T-cell (primary cell): ENCODE measurements at regions not wholly inside any gene's neighbourhood (a gene's known extent, or its start where the extent isn't known, plus 50 kb on each side); places are given as distances from the start of the nearest gene placed in this dataset.
"Not testable (repeated sequence)": the region's sequence is repeated elsewhere in the genome, so short reads cannot be mapped to it uniquely, and the experiment has no call there.

Experiments
- ATAC-seq, 4 experiments: fragments of 200-7000 bp in 3 of 4; fragments of 150-1000 bp in 1 of 4; cut with Tn5 transposase; replicated peaks in 1 of 4; 1 replicate in 3 of 4; 2 replicates in 1 of 4; pipeline ENCODE4 v1.10.0; 2021; ENCODE audit warnings: moderate library complexity in 3 of 4, mild to moderate bottlenecking in 2 of 4, moderate number of reproducible peaks in 1 of 4
- CTCF ChIA-PET, 2 donors: fragments of 300-600 bp; sonication (Branson Sonifier 250); formaldehyde crosslinking; loops; one replicate each; lab custom pipeline; 2022; ENCODE audit warnings: antibody characterized with exemption in 2 of 2; lab: Charles Lee
- POLR2A ChIA-PET, 2 donors: fragments of 300-600 bp; sonication (Branson Sonifier 250); formaldehyde crosslinking; loops; one replicate each; lab custom pipeline; 2022; ENCODE audit warnings: antibody characterized with exemption in 2 of 2; lab: Charles Lee
- DNase-seq, 35 experiments: peaks; one replicate each; pipeline versions ENCODE4 v3.0.0 to v3.0.0-alpha.2; 2013 to 2023
- H3K27ac ChIP-seq: one replicate; pipeline ENCODE4 v1.5.1; 2013; ENCODE audit warnings: low read length
- H3K27me3 ChIP-seq, 2 experiments: replicated peaks in 1 of 2; 1 replicate in 1 of 2; 2 replicates in 1 of 2; pipeline versions ENCODE4 v1.6.1 to v1.7.0; 2013; ENCODE audit warnings: low read length in 1 of 2, mixed read lengths in 1 of 2; ENCODE audit not compliant: control insufficient read depth in 2 of 2, insufficient read depth in 2 of 2; ENCODE audit errors: extremely low read depth in 1 of 2
- H3K36me3 ChIP-seq, 2 donors: 1 replicate in 1 of 2; 2 replicates in 1 of 2; pipeline versions ENCODE4 v1.6.1 to v1.7.0; 2013; ENCODE audit warnings: low read length in 1 of 2; ENCODE audit not compliant: control insufficient read depth in 2 of 2, insufficient read depth in 1 of 2; ENCODE audit errors: extremely low read depth in 1 of 2
- H3K4me1 ChIP-seq, 2 experiments: 1 replicate in 1 of 2; 2 replicates in 1 of 2; pipeline versions ENCODE4 v1.6.1 to v1.7.0; 2013; ENCODE audit warnings: low read length in 2 of 2, mixed read lengths in 1 of 2; ENCODE audit not compliant: insufficient read depth in 2 of 2, control insufficient read depth in 1 of 2; ENCODE audit errors: extremely low read depth in 1 of 2
- H3K4me3 ChIP-seq, 2 donors: 1 replicate in 1 of 2; 2 replicates in 1 of 2; pipeline versions ENCODE4 v1.5.1 to v1.7.0; 2013; ENCODE audit warnings: mild to moderate bottlenecking in 2 of 2, low read length in 1 of 2, moderate library complexity in 1 of 2; ENCODE audit not compliant: control insufficient read depth in 1 of 2; ENCODE audit errors: extremely low read depth in 1 of 2
- H3K9me3 ChIP-seq: 2 replicates; pipeline ENCODE4 v1.7.0; 2013
- H3K27ac Mint-ChIP-seq, 2 donors: one replicate each; pipeline ENCODE4 v1.8.0; 2020 to 2021; ENCODE audit warnings: mild to moderate bottlenecking in 2 of 2, mixed read lengths in 2 of 2
- H3K27me3 Mint-ChIP-seq, 2 donors: one replicate each; pipeline ENCODE4 v1.8.0; 2021 to 2022; ENCODE audit warnings: mixed read lengths in 2 of 2
- H3K36me3 Mint-ChIP-seq: one replicate; pipeline ENCODE4 v1.8.0; 2021; ENCODE audit warnings: mixed read lengths
- H3K4me1 Mint-ChIP-seq, 3 donors: one replicate each; pipeline ENCODE4 v1.8.0; 2020 to 2022; ENCODE audit warnings: mixed read lengths in 3 of 3, mild to moderate bottlenecking in 1 of 3
- H3K4me3 Mint-ChIP-seq, 3 donors: one replicate each; pipeline ENCODE4 v1.8.0; 2020 to 2022; ENCODE audit warnings: mild to moderate bottlenecking in 3 of 3, mixed read lengths in 3 of 3, moderate library complexity in 3 of 3
- H3K9me3 Mint-ChIP-seq, 3 donors: one replicate each; pipeline ENCODE4 v1.8.0; 2020 to 2022; ENCODE audit warnings: mixed read lengths in 3 of 3
- WGBS: methylation state at CpG from one replicate; pipeline ENCODE4 v1.1.5; 2013; ENCODE audit warnings: missing lambda C conversion rate; ENCODE audit not compliant: insufficient coverage; 5-methylcytosine and 5-hydroxymethylcytosine counted together

DNA sequence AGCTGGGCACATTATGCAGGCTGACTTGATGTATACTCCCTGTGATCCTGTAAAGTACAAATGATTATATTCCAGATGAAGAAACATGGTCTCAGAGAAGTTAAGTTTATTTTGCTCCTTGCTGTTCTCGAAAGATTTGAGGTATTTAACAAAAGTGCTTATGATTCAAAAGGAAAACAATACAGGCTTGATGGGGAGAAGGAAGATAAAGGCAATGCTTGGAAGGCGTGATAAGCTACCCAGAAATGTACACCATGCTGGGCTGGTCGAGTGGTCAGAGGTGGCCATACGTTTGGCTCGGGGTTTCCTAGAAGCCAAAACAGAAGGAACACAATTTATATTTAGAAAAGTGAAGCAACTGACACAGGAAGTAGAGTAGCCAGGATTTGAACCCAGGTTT, 201.0 kb downstream of the KTN1 start:
- no peak overlapping the region for H3K4me3 ChIP-seq
- ChIA-PET POLR2A (no interaction called here), CTCF (no interaction called here)
- no peak for DNase-seq
- no peaks in the 10 kb centered on the region for H3K9me3 Mint-ChIP-seq
- peaks cover 0 to 3% of the 10 kb centered on the region in 2 experiments for H3K27me3 ChIP-seq
- peaks cover 0 to 5% of the 10 kb centered on the region in 2 donors for H3K27me3 Mint-ChIP-seq
- no peak overlapping the region for H3K27ac ChIP-seq
- no peaks in the 10 kb centered on the region for H3K4me1 Mint-ChIP-seq
- no peaks in the 10 kb centered on the region for H3K9me3 ChIP-seq
- ATAC-seq = no peak
- 77% methylated on average over 2 of the region's 5 CpGs for WGBS
- no peaks in the 10 kb centered on the region for H3K36me3 Mint-ChIP-seq
- H3K4me3 Mint-ChIP-seq = no peak overlapping the region
- H3K36me3 ChIP-seq = no peaks in the 10 kb centered on the region
- H3K27ac Mint-ChIP-seq = no peak overlapping the region
- H3K4me1 ChIP-seq = no peaks in the 10 kb centered on the region

- H3K27ac Mint-ChIP-seq = no peak overlapping the region
- no peak overlapping the region for H3K4me3 Mint-ChIP-seq
- H3K27ac ChIP-seq = no peak overlapping the region
- POLR2A ChIA-PET = no interaction called here
- no peaks in the 10 kb centered on the region for H3K36me3 Mint-ChIP-seq
- H3K9me3 ChIP-seq = no peaks in the 10 kb centered on the region
- H3K4me1 ChIP-seq = no peaks in the 10 kb centered on the region
- H3K4me3 ChIP-seq = no peak overlapping the region
- peaks cover 0 to 5% of the 10 kb centered on the region in 2 donors for H3K27me3 Mint-ChIP-seq
- no peaks in the 10 kb centered on the region for H3K4me1 Mint-ChIP-seq
- H3K9me3 Mint-ChIP-seq = no peaks in the 10 kb centered on the region
- DNase-seq (no peak), ATAC-seq (no peak)
- no peaks in the 10 kb centered on the region for H3K36me3 ChIP-seq
- peaks cover 0 to 3% of the 10 kb centered on the region in 2 experiments for H3K27me3 ChIP-seq
- CTCF ChIA-PET = no interaction called here
These were observed 202.2 kb downstream of the KTN1 start for GRCh38 chr14:55782166-55782565.

DNA sequence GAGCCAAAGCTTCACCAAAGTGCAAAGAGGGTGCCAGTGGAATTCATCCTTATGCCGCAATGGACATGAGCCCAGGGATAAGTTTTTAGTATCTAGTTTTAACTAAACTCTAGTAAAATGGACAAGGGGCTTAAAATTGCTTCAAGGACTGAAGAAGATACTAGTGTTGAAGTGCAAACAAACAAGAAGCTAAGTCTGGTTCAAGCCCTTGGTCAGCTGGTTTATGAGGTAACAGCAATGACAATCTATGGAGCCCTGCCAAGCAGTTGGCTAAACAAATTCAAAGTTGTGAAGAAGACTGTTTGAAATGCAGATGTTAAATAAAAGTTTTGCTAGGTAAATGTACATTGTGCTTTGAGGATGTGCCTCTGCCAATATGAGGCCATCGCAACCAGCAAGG, 209.4 kb downstream of the KTN1 start:
- Histone ChIP-seq H3K27ac (no peak overlapping the region), H3K4me1 (no peaks in the 10 kb centered on the region), H3K4me3 (no peak overlapping the region), H3K9me3 (no peaks in the 10 kb centered on the region), H3K27me3 (peaks cover 0 to 4% of the 10 kb centered on the region in 2 experiments), H3K36me3 (no peaks in the 10 kb centered on the region)
- H3K36me3 Mint-ChIP-seq = no peaks in the 10 kb centered on the region
- CTCF ChIA-PET = no interaction called here
- no peak overlapping the region for H3K4me3 Mint-ChIP-seq
- no peaks in the 10 kb centered on the region for H3K9me3 Mint-ChIP-seq
- DNase-seq (no peak), ATAC-seq (no peak)
- WGBS = no CpG with 5 or more reads among the region's 2 CpGs
- POLR2A ChIA-PET = no interaction called here
- H3K27ac Mint-ChIP-seq = no peak overlapping the region
- no peaks in the 10 kb centered on the region for H3K27me3 Mint-ChIP-seq
- H3K4me1 Mint-ChIP-seq = no peaks in the 10 kb centered on the region

DNA sequence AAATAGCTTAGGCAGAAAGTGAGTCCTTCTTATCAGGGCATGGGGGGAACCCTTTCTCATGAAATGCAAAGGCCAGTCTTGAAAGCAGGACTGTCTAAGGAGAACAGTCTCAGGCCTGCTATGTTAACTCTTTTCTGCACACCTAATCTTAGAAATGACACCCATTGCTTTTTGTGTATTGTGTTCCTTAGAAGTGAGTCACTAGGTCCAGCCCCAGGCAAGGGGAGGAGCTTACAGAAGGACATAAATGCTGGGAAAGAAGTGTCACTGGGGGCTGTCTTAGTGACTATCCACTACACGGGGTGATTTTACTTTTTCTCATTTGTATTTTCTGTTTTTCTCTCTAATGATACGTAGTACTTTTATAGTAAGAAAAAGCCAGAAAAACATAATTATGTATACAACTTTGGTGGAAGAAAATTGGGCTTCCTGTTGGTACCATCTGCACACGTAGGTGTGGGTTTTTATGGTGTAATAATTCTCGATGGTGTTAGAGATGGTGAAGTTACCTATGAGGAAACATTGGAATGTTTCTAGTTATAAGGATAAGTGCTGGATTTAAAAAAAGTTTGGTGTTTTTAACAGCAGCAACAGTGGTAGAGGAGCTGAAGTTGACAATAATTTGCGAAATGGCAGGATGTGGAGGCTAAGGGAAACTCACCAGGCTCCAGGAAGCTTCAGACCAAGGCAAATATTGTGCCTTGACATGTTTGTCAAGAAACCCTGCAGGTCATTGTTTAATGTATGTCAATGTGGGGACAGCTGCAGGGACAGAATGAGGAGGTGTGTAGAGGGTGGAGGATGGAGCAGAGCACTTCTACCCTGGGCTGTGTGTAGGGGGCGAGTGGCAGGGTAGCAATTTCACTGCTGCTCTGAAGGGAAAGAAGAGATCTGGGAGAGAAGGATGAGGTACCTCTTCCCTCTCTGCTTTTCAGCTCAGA, 214.9 kb downstream of the KTN1 start:
- no peak for ATAC-seq
- H3K4me1 Mint-ChIP-seq = no peaks in the 10 kb centered on the region
- WGBS = 79% methylated on average over 3 of the region's 6 CpGs

GRCh38 chr14:55796513-55796912, 216.5 kb downstream of the KTN1 start:
- H3K9me3 ChIP-seq, ATAC-seq, H3K27ac ChIP-seq, DNase-seq, H3K9me3 Mint-ChIP-seq, H3K27me3 ChIP-seq, H3K36me3 ChIP-seq, CTCF ChIA-PET, H3K4me3 ChIP-seq, H3K27ac Mint-ChIP-seq, H3K27me3 Mint-ChIP-seq, H3K4me3 Mint-ChIP-seq, H3K4me1 ChIP-seq, POLR2A ChIA-PET, H3K4me1 Mint-ChIP-seq, H3K36me3 Mint-ChIP-seq: not testable (repeated sequence)
- WGBS = no CpG with 5 or more reads among the region's 3 CpGs

More for the DNA sequence above, 214.9 kb downstream of the KTN1 start:
- no peaks in the 10 kb centered on the region for H3K9me3 ChIP-seq
- H3K4me1 ChIP-seq = no peaks in the 10 kb centered on the region
- Mint-ChIP-seq H3K9me3 (peaks cover 0 to 2% (median 0%) of the 10 kb centered on the region in 3 donors), H3K27me3 (no peaks in the 10 kb centered on the region), H3K36me3 (peaks cover 1% of the 10 kb centered on the region), H3K4me3 (no peak overlapping the region), H3K27ac (no peak overlapping the region)
- no peak for DNase-seq
- no peak overlapping the region for H3K27ac ChIP-seq
- POLR2A ChIA-PET = interaction anchor here in 1 of 2 donors (0.5 kb wide), 1 partner anchor 18 kb away, joined by 3 read pairs; no protein-coding TSS in a partner anchor
- H3K27me3 ChIP-seq = no peaks in the 10 kb centered on the region
- H3K4me3 ChIP-seq = no peak overlapping the region
- no peaks in the 10 kb centered on the region for H3K36me3 ChIP-seq
- CTCF ChIA-PET = interaction anchor here in 1 of 2 donors (0.6 kb wide), 1 partner anchor 839 kb away, joined by 8 read pairs; no protein-coding TSS in a partner anchor

DNA sequence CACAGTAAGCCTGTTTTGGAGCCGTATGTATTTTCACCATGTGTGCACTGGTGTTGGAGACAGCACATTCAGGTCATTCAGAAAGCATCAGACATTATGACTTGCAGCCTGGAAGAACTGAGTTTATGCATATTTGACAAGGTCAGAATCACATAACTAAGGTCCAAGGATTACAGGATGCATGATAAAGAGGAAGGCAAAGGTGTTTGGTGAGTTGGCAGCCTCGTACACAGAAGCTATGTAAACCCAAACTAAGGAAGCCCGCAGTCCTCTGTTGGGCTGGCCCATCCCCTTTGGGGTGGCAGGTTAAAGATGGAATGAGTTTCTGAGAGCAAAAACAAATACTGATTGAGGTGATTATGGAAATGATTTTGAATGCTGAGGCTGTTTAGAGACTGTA, 218.4 kb downstream of the KTN1 start:
- no peak overlapping the region for H3K4me3 Mint-ChIP-seq
- Histone ChIP-seq H3K4me1 (no peaks in the 10 kb centered on the region), H3K27me3 (no peaks in the 10 kb centered on the region), H3K4me3 (no peak overlapping the region), H3K9me3 (no peaks in the 10 kb centered on the region), H3K36me3 (no peaks in the 10 kb centered on the region), H3K27ac (no peak overlapping the region)
- no peak overlapping the region for H3K27ac Mint-ChIP-seq
- 82% methylated on average over 3 of the region's 3 CpGs for whole genome bisulfite sequencing
- peaks cover 2 to 9% (median 6%) of the 10 kb centered on the region in 3 donors for H3K4me1 Mint-ChIP-seq
- peaks cover 0 to 9% (median 4%) of the 10 kb centered on the region in 3 donors for H3K9me3 Mint-ChIP-seq
- ChIA-PET CTCF (no interaction called here), POLR2A (no interaction called here)
- peaks cover 3% of the 10 kb centered on the region for H3K36me3 Mint-ChIP-seq
- H3K27me3 Mint-ChIP-seq = no peaks in the 10 kb centered on the region
- no peak for DNase-seq
- no peak for ATAC-seq
